GM21529 (cell line): ENCODE measurements at regions not wholly inside any gene's neighbourhood (a gene's known extent, or its start where the extent isn't known, plus 50 kb on each side); places are given as distances from the start of the nearest gene placed in this dataset.
A peak's percentile ranks its signal among the peaks of the same experiment; 100 is the strongest.

Source experiments
- ATAC-seq: cut with Tn5 transposase; IDR thresholded peaks from one replicate; pipeline ENCODE4 v1.9.1; 2021; ENCODE audit not compliant: unreplicated experiment

- no peak for ATAC-seq
Measured at GRCh38 chr18:54020966-54021365, 203.5 kb downstream of the MBD2 start.

GRCh38 chr18:54020156-54020745 lies 204.2 kb downstream of the MBD2 start:
- ATAC-seq = no peak

DNA sequence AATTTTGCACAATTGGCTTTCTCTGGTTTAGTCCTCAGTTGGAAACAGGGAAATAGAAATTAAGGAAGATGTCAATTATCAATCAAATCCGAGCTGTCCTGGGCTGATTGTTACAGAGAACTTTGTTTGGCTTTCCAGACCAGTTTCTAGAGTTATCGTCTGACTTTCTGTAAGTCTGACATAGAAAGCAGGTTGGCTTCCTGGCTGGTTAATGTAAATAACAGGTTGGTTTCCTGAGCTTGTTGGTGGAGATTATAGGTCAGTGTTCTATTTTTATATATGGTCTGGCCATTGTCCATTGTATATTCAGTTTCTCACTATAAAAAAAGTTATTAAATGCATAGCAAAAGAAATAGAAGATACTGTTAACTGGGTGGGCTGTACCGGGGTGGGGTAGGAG lies 204.8 kb downstream of the MBD2 start:
- ATAC-seq = no peak

- ATAC-seq = no peak
Measured at GRCh38 chr18:54013452-54013851, 211.0 kb downstream of the MBD2 start.

DNA sequence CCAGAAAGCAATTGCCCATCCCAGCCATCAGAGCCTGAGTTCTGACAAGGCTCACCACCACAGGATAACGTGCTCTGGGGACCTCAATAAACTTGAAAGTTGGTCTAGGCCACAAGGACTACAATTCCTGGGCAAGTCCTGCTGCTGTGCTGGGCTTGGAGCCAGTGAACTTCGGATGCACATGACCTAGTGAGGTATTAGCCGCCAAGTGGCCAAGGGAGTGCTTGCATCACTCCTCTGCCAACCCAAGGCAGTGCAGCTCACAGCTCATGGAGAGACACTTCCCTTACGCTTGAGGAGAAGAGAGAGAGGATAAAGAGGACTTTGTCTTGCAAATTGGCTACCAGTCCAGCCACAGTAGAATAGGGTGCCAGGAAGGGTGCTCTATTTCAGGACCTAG lies 219.6 kb downstream of the MBD2 start:
- no peak for ATAC-seq

DNA sequence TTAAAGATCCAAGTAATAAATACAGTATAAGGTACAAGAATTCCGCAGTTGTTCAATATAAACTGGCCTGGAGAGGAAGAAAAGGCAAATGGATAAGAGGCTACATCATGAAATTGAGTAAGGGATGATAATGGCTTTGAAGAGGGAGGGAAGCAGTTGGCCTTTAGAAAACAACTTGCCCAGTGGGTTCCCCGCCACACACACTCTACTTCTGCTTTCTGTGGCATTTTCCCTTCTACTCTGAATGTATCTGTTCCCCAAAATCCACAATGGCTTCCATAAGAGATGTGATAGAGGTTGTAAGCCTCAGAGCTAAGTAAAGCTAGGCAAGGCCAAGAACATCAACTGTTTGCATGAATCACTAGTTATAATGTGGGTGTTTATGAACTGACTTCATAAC lies 221.3 kb downstream of the MBD2 start:
- ATAC-seq = no peak

DNA sequence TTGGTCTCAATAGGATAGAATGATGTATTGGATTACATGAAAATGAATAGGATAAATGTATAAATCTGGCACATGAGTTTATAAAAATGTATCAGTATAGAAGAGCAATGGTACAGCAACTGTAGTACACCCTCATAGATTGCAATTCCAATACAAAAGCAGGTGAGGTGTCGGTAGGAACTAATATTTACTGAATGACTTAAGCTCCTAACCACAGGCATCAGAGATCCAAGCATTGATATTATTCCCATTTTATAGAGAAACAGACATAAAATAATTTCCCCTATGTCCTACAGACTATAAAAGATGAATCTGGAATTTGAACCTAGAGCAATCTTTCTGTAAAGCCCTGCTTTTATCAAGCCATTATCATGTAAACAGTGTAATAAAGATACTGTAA lies 227.4 kb downstream of the MBD2 start:
- ATAC-seq = no peak

GRCh38 chr18:53994016-53994415 lies 230.5 kb downstream of the MBD2 start:
- no peak for ATAC-seq

- ATAC-seq = no peak
Measured at GRCh38 chr18:53991805-53992204, 232.7 kb downstream of the MBD2 start.

GRCh38 chr18:53991202-53991601 lies 233.3 kb downstream of the MBD2 start:
- no peak for ATAC-seq

DNA sequence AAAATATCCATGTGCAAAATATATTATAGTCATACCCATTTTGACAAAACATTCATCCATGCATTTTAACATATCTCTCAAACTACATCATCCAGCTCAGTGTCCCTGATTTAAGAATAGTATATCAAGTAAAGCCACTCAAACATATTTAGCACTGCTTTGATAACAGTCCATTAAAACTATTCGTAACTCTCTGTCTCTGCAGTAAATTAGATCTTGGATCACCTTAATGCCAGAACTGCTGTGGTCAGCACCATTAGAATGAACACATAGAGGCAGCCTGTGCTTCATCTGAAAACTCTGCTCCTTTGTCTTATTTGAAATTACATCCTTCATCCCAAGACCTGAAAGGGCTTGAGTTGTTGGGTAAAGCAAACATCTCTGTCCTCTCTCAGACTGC lies 234.0 kb downstream of the MBD2 start:
- ATAC-seq = no peak

GRCh38 chr18:53984021-53984420 lies 240.4 kb downstream of the MBD2 start:
- no peak for ATAC-seq

DNA sequence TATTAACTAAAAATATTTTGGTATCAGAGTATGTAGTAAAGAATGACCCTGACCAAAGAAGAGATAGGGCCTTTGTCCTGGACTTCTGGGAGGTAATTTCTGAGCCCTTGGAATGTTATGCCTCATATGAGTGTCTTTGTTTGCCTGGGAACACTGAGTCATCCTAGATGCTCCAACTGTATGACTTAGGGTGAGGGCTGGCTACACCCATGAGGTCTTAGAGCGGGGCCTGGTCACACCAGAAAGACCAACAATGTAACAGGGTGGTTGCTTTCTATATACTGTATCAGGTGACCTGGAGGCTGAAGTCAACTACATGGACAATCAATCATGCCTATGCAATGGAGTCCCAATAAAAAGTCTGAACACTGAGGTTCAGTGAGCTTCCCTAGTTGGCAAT lies 253.1 kb downstream of the MBD2 start:
- no peak for ATAC-seq

- ATAC-seq = peak; percentile 60
Measured at GRCh38 chr18:53952700-53953099, 271.8 kb downstream of the MBD2 start.

- ATAC-seq = no peak
Measured at GRCh38 chr18:53950545-53950944, 273.9 kb downstream of the MBD2 start.

DNA sequence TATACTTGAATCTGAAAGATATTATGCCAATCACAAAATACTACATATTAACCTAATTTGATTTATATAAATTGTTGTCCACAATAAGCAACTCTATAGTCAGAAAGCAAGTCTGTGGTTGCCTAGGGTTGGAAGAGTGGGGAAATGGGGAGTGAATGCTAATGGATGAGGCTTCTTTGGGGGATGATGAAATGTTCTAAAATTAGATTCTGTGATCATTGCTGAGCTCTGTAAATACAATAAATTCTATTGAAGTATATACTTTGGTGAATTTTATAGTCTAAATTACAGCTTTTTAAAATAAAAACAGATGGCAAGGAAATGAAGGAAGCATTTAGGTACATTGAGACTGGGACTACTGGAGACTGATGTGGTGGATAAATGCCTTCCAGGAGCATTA lies 275.5 kb downstream of the MBD2 start:
- ATAC-seq = no peak

DNA sequence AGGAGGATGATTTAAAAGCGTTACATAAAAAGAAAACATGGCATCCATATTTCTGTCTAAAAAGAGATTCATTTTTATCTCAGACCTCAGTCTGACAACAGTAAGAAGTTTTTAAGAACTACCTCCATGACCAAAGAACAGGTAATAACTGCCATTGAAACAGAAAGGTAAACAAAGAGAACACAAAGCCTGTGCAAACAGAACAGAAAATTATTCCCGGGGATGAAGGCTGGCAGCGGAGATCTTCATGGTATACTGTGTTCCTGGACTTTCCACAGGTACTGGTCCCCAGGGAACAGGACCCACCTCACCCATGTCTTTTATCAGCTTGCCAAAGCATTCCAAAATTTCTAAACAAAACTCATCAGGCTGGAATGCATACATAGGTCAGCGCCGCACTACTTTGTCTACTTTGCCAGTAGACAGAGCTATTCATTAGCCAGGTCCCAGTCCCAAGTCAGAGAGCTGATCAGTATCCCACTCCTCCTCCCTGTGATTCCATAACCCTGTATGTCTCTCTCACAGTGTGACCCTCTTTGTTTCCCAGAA lies 277.3 kb downstream of the MBD2 start:
- ATAC-seq = no peak

DNA sequence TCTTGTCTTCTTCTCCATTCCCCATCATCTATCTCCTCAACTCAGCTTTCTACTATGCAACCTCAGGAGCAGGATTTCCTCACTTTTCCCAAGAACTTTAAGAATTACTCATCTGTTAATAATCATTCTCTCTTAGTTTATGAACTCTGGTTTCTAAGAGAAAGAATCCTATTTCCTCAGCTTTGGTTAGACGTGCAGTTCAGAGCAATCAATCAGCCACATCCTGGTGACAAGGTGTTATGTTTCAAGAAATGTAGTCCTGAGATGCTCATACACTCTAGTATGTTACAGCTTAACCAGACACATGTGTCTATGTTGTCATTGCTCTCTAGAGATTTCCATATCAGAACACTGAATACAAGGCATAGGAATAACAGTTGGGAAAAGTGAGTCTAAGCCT lies 277.9 kb downstream of the MBD2 start:
- no peak for ATAC-seq

- ATAC-seq = no peak
Measured at GRCh38 chr18:53944721-53945120, 279.7 kb downstream of the MBD2 start.

- no peak for ATAC-seq
Measured at GRCh38 chr18:53943326-53943860, 281.1 kb downstream of the MBD2 start.

GRCh38 chr18:53941601-53942338 lies 282.7 kb downstream of the MBD2 start:
- ATAC-seq = no peak

DNA sequence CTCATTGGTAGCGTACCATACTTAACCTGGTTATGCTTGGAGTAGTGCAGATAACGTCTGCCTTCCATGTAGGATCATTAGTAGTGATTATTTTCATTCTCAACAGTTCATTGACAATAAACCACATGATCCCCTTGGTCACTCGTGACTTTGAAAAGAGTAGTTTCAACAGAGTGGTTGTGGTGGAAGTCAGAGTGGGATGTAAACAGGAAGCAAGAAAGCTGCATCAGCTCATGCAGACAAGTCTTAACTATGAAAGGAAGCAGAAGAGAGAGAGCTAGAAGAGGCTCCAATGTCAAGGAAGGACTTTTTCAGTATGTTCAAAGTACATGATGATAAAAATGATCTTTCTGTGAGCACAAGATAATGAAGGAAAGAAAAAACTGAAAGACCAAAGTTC lies 287.4 kb downstream of the MBD2 start:
- no peak for ATAC-seq
